ENCODE measurements at regions not wholly inside any gene's neighbourhood (a gene's known extent, or its start where the extent isn't known, plus 50 kb on each side); places are given as distances from the start of the nearest gene placed in this dataset.
"Not testable (repeated sequence)": the region's sequence is repeated elsewhere in the genome, so short reads cannot be mapped to it uniquely, and the experiment has no call there.

- no peaks in the 10 kb centered on the region for H3K27me3 ChIP-seq
- H4K20me1 ChIP-seq (ENCODE audit: low read depth) = no peaks in the 10 kb centered on the region
- no peaks in the 10 kb centered on the region for H3K4me1 Mint-ChIP-seq
- no peaks in the 10 kb centered on the region for H3K36me3 Mint-ChIP-seq
- no peaks in the 10 kb centered on the region for H3K4me1 ChIP-seq
- H3K9ac ChIP-seq = no peak overlapping the region
- no peak overlapping the region for H3K27ac ChIP-seq
- H3K9me3 Mint-ChIP-seq = peaks cover 3% of the 10 kb centered on the region
- H3K4me3 ChIP-seq = no peak overlapping the region
- DNase-seq (ENCODE audit: low spot score) = no peak
- no peak overlapping the region for H3K4me2 ChIP-seq
- H3K79me2 ChIP-seq (ENCODE audit: low read depth) = no peaks in the 10 kb centered on the region
- H3F3A ChIP-seq (ENCODE audit: low read depth) = no peaks in the 10 kb centered on the region
- H3K36me3 ChIP-seq = no peaks in the 10 kb centered on the region
- no peak overlapping the region for H3K27ac Mint-ChIP-seq
- TF ChIP-seq EZH2 (IDR thresholded peaks at IDR 0.05) = no peak
- TF ChIP-seq CTCF (IDR thresholded peaks at IDR 0.05) = no peak
- no peaks in the 10 kb centered on the region for H3K9me3 ChIP-seq (ENCODE audit: low read depth)
- no peak overlapping the region for H3K4me3 Mint-ChIP-seq
- H2AFZ ChIP-seq (replicated peaks) = no peak overlapping the region
- peaks cover 8% of the 10 kb centered on the region for H3K27me3 Mint-ChIP-seq (ENCODE audit: insufficient read depth, low read depth)
These were observed 139.1 kb upstream of the FHL2 start for GRCh38 chr2:105537920-105538319.

- no peak overlapping the region for H3K4me2 ChIP-seq
- peaks cover 3% of the 10 kb centered on the region for H3K9me3 Mint-ChIP-seq
- H3K36me3 ChIP-seq = no peaks in the 10 kb centered on the region
- no peaks in the 10 kb centered on the region for H3K27me3 ChIP-seq
- H3K4me3 ChIP-seq = no peak overlapping the region
- DNase-seq (ENCODE audit: low spot score) = no peak
- H4K20me1 ChIP-seq (ENCODE audit: low read depth) = no peaks in the 10 kb centered on the region
- H3K4me1 ChIP-seq = no peaks in the 10 kb centered on the region
- H3K9ac ChIP-seq = no peak overlapping the region
- peaks cover 8% of the 10 kb centered on the region for H3K27me3 Mint-ChIP-seq (ENCODE audit: insufficient read depth, low read depth)
- no peak overlapping the region for H3K27ac ChIP-seq
- TF ChIP-seq EZH2 (IDR thresholded peaks at IDR 0.05) = no peak
- no peak for TF ChIP-seq CTCF (IDR thresholded peaks at IDR 0.05)
- TF ChIP-seq EZH2phosphoT487 (IDR thresholded peaks at IDR 0.05) = no peak
- H3K4me1 Mint-ChIP-seq = no peaks in the 10 kb centered on the region
- H2AFZ ChIP-seq (replicated peaks) = no peak overlapping the region
- H3F3A ChIP-seq (ENCODE audit: low read depth) = no peaks in the 10 kb centered on the region
- H3K9me3 ChIP-seq (ENCODE audit: low read depth) = no peaks in the 10 kb centered on the region
- H3K27ac Mint-ChIP-seq = peak overlapping the region; percentile 26
- H3K36me3 Mint-ChIP-seq = no peaks in the 10 kb centered on the region
- no peaks in the 10 kb centered on the region for H3K79me2 ChIP-seq (ENCODE audit: low read depth)
- H3K4me3 Mint-ChIP-seq = no peak overlapping the region
These were observed 138.6 kb upstream of the FHL2 start for GRCh38 chr2:105537466-105537865.

GRCh38 chr2:105536175-105536574, 137.3 kb upstream of the FHL2 start:
- H3F3A ChIP-seq (ENCODE audit: low read depth) = no peaks in the 10 kb centered on the region
- no peaks in the 10 kb centered on the region for H3K27me3 ChIP-seq
- H3K9ac ChIP-seq = no peak overlapping the region
- Mint-ChIP-seq H3K4me3 (no peak overlapping the region), H3K36me3 (no peaks in the 10 kb centered on the region), H3K27ac (no peak overlapping the region), H3K27me3 (ENCODE audit: insufficient read depth, low read depth) (peaks cover 8% of the 10 kb centered on the region), H3K9me3 (peaks cover 3% of the 10 kb centered on the region), H3K4me1 (no peaks in the 10 kb centered on the region)
- TF ChIP-seq EZH2phosphoT487 (IDR thresholded peaks at IDR 0.05) (no peak), CTCF (IDR thresholded peaks at IDR 0.05) (no peak), EZH2 (IDR thresholded peaks at IDR 0.05) (no peak)
- H3K4me1 ChIP-seq = no peaks in the 10 kb centered on the region
- H3K27ac ChIP-seq = no peak overlapping the region
- H3K4me3 ChIP-seq = no peak overlapping the region
- H3K4me2 ChIP-seq = no peak overlapping the region
- DNase-seq (ENCODE audit: low spot score) = no peak
- H3K79me2 ChIP-seq (ENCODE audit: low read depth) = no peaks in the 10 kb centered on the region
- H4K20me1 ChIP-seq (ENCODE audit: low read depth) = no peaks in the 10 kb centered on the region
- no peaks in the 10 kb centered on the region for H3K36me3 ChIP-seq
- H2AFZ ChIP-seq (replicated peaks) = no peak overlapping the region
- no peaks in the 10 kb centered on the region for H3K9me3 ChIP-seq (ENCODE audit: low read depth)

- not testable (repeated sequence) for H3K4me3 Mint-ChIP-seq, H3K27me3 ChIP-seq
These were observed 130.4 kb upstream of the FHL2 start for GRCh38 chr2:105529258-105529657.

More at GRCh38 chr2:105529258-105529657, 130.4 kb upstream of the FHL2 start:
- H3K4me2 ChIP-seq; H3F3A ChIP-seq (ENCODE audit: low read depth); H3K9me3 Mint-ChIP-seq; H4K20me1 ChIP-seq (ENCODE audit: low read depth); H2AFZ ChIP-seq (replicated peaks); H3K36me3 Mint-ChIP-seq; H3K4me1 ChIP-seq; H3K79me2 ChIP-seq (ENCODE audit: low read depth); H3K9ac ChIP-seq; H3K4me3 ChIP-seq; H3K36me3 ChIP-seq; H3K9me3 ChIP-seq (ENCODE audit: low read depth); H3K27ac Mint-ChIP-seq; H3K4me1 Mint-ChIP-seq; H3K27ac ChIP-seq; H3K27me3 Mint-ChIP-seq (ENCODE audit: insufficient read depth, low read depth); DNase-seq (ENCODE audit: low spot score): not testable (repeated sequence)
